Endothelial cell of umbilical vein (primary cell): ENCODE measurements at regions not wholly inside any gene's neighbourhood (a gene's known extent, or its start where the extent isn't known, plus 50 kb on each side); places are given as distances from the start of the nearest gene placed in this dataset.

ENCODE experiments used
- BruUV-seq: library from RNA; stranded (reverse); fragments of 400-500 nt; replicated peaks from 2 replicates; lab custom pipeline; 2021; lab: Mats Ljungman, UMichigan
- CTCF ChIA-PET: fragments of 300-600, 350-600 bp; sonication (Branson Sonifier 250); formaldehyde crosslinking; loops from one replicate; lab custom pipeline; 2021; ENCODE audit warnings: antibody characterized with exemption, inconsistent platforms; lab: Charles Lee
- POLR2A ChIA-PET: fragments of 300-600, 350-600 bp; sonication (Branson Sonifier 250); formaldehyde crosslinking; loops from one replicate; lab custom pipeline; 2021; ENCODE audit warnings: antibody characterized with exemption, inconsistent platforms; lab: Charles Lee
- DNase-seq: peaks from one replicate; pipeline ENCODE4 v3.0.0-alpha.2; 2011; ENCODE audit warnings: low read depth, low spot score
- FAIRE-seq: peaks from 2 replicates; lab custom pipeline; 2011; peaks lifted over from hg19 to GRCh38; lab: Jason Lieb, UNC
- H2AFZ ChIP-seq: 2 replicates; pipeline ENCODE4 v1.6.0; 2012; ENCODE audit warnings: low read depth, low read length, control low read depth, inconsistent platforms
- H3K27ac ChIP-seq: 2 replicates; pipeline ENCODE4 v1.5.1; 2011; ENCODE audit warnings: low read depth, mild to moderate bottlenecking, control low read depth, low read length, moderate library complexity; ENCODE audit not compliant: insufficient read depth
- H3K27me3 ChIP-seq, 2 experiments: 2 replicates each; pipeline versions ENCODE4 v1.6.0 to v1.6.1; 2011; ENCODE audit warnings: low read length in 2 of 2, mixed read lengths in 1 of 2; ENCODE audit not compliant: control insufficient read depth in 2 of 2, insufficient read depth in 2 of 2
- H3K36me3 ChIP-seq, 2 experiments: 2 replicates in 1 of 2; 3 replicates in 1 of 2; pipeline ENCODE4 v1.5.1; 2011; ENCODE audit warnings: low read length in 2 of 2, mild to moderate bottlenecking in 1 of 2, moderate library complexity in 1 of 2; ENCODE audit not compliant: control insufficient read depth in 2 of 2, insufficient read depth in 2 of 2; ENCODE audit errors: extremely low read depth in 1 of 2
- H3K4me1 ChIP-seq: 3 replicates; pipeline ENCODE4 v1.5.1; 2011; ENCODE audit warnings: mild to moderate bottlenecking, low read length; ENCODE audit not compliant: control insufficient read depth, insufficient read depth; ENCODE audit errors: extremely low read depth
- H3K4me2 ChIP-seq: 2 replicates; pipeline ENCODE4 v1.6.1; 2011; ENCODE audit warnings: low read length, control low read depth, mixed read lengths; ENCODE audit not compliant: insufficient read depth
- H3K4me3 ChIP-seq, 3 experiments: fragments of 200-600 bp in 1 of 3; sonication (generic), shearing (Covaris generic) in 1 of 3; replicated peaks in 1 of 3; 2 replicates each; pipeline ENCODE4 v1.5.1; 2011 to 2016; ENCODE audit warnings: control low read depth in 3 of 3, low read length in 3 of 3, mild to moderate bottlenecking in 2 of 3, inconsistent platforms in 1 of 3, low read depth in 1 of 3, moderate library complexity in 1 of 3; ENCODE audit not compliant: insufficient read depth in 1 of 3
- H3K79me2 ChIP-seq: 2 replicates; pipeline ENCODE4 v1.6.0; 2012; ENCODE audit warnings: low read length, inconsistent platforms; ENCODE audit not compliant: control insufficient read depth, insufficient read depth
- H3K9ac ChIP-seq: replicated peaks from 2 replicates; pipeline ENCODE3; 2011; ENCODE audit warnings: low read length, control low read depth; ENCODE audit not compliant: insufficient read depth; ENCODE audit errors: extremely low read depth
- H3K9me1 ChIP-seq: replicated peaks from 3 replicates; pipeline ENCODE4 v1.6.0; 2011; ENCODE audit warnings: mild to moderate bottlenecking, low read length; ENCODE audit not compliant: control insufficient read depth, insufficient read depth; ENCODE audit errors: extremely low read depth
- H3K9me3 ChIP-seq: replicated peaks from 2 replicates; pipeline ENCODE4 v1.5.1; 2012; ENCODE audit warnings: low read length, inconsistent platforms; ENCODE audit not compliant: control insufficient read depth, insufficient read depth
- H4K20me1 ChIP-seq: replicated peaks from 2 replicates; pipeline ENCODE3; 2011; ENCODE audit warnings: mild to moderate bottlenecking, low read length; ENCODE audit not compliant: control insufficient read depth, insufficient read depth; ENCODE audit errors: extremely low read depth
- EZH2 ChIP-seq: IDR thresholded peaks from 2 replicates; pipeline ENCODE4 v1.6.1; 2012; ENCODE audit warnings: borderline replicate concordance, low read depth, mild to moderate bottlenecking, moderate library complexity, low read length, inconsistent platforms; ENCODE audit not compliant: severe bottlenecking
- FOS ChIP-seq: IDR thresholded peaks from 2 replicates; pipeline ENCODE4 v1.6.1; 2011; ENCODE audit warnings: mild to moderate bottlenecking, low read length, moderate library complexity, borderline replicate concordance; ENCODE audit not compliant: insufficient read depth
- GATA2 ChIP-seq: IDR thresholded peaks from 2 replicates; pipeline ENCODE4 v1.7.0; 2011; ENCODE audit warnings: low read depth, mild to moderate bottlenecking, moderate library complexity, mixed read lengths, low read length; ENCODE audit not compliant: insufficient read length, insufficient read depth
- JUN ChIP-seq: IDR thresholded peaks from 2 replicates; pipeline ENCODE4 v1.6.1; 2011; ENCODE audit warnings: borderline replicate concordance, low read depth; ENCODE audit not compliant: insufficient read length, insufficient read depth
- MYC ChIP-seq: IDR thresholded peaks from one replicate; pipeline ENCODE4 v1.6.1; 2011; ENCODE audit warnings: mild to moderate bottlenecking, low read depth, low read length
- POLR2A ChIP-seq: IDR thresholded peaks from 2 replicates; pipeline ENCODE4 v1.6.1; 2012; ENCODE audit warnings: low read depth, mild to moderate bottlenecking, control low read depth, low read length
- POLR2AphosphoS5 ChIP-seq: IDR thresholded peaks from 2 replicates; pipeline ENCODE4 v1.6.1; 2012; ENCODE audit warnings: low read depth, mild to moderate bottlenecking, control low read depth, low read length, moderate library complexity; ENCODE audit not compliant: insufficient read depth
- dilution Hi-C: fragments of 300-500 bp; cut with MboI; formaldehyde crosslinking; loops from one replicate; pipeline ENCODE4 v1.15.0; 2019; ENCODE audit warnings: low sequenced_read_pairs; ENCODE audit not compliant: extremely low pct_ligation_motif_present
- intact Hi-C: fragments of 100-400 bp; cut with micrococcal nuclease; formaldehyde crosslinking; loops from one replicate; pipeline ENCODE4 v1.10.0; 2022
- TF ChIP-seq, protein P1 (sequence below): IDR thresholded peaks from 2 replicates; pipeline ENCODE4 v1.6.1; 2011; ENCODE audit not compliant: insufficient read depth, insufficient read length
- TF ChIP-seq, protein P2 (sequence below), 2 donors: IDR thresholded peaks; 1 replicate in 1 of 2; 2 replicates in 1 of 2; pipeline ENCODE4 v1.5.1; 2011; ENCODE audit warnings: low read length in 2 of 2, mild to moderate bottlenecking in 2 of 2, moderate library complexity in 2 of 2, control low read depth in 1 of 2, inconsistent platforms in 1 of 2, low read depth in 1 of 2; ENCODE audit not compliant: insufficient read depth in 1 of 2; ENCODE audit errors: extremely low read depth in 1 of 2

DNA sequence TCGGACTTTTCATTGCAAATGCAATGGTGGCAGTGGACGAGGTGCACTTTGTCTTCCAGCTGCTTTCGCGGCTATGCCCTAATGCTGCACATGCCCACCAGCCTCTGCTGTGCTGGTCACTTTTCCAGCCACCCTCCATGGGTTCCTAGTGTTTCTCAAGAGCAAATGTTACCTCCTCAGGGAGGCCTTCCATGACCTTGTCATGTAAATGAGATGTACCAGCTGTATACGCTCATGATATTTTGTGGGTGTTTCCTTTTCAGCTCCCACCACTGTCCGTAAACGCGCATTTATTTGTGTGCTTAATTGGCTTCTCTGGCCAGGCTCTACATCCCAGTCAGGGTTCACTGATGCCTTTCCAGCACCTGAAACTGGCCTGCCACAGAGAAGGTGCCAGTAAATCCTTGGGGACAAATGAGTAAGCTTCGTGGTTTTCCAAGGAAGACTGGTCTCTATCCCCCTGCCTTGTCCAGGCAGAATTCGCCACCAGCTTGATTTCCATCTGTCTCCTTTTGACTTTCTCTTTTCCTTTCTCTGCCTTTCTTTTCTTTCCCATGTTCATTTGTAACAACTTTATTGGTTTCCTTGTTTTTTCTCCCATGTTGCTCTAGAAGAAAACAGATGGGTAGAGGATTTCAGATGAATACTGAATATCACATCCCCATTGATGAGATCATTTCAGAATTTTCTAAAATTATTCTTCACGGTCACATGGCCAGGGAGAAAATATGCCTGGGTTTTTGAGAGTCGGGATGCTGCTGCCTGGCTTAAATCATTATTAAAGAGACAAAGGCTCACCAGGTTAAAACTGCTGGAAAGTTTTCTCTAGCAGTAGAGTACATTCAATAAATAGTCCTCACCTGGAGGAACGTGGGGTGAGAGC, 82.5 kb downstream of the CHST2 start:
- no peaks in the 10 kb centered on the region for H3K9me1 ChIP-seq
- H3K4me2 ChIP-seq: no peak overlapping the region
- H4K20me1 ChIP-seq: no peaks in the 10 kb centered on the region
- H3K9ac ChIP-seq: no peak overlapping the region
- no TSS peak for BruUV-seq
- no peaks in the 10 kb centered on the region for H3K36me3 ChIP-seq
- H2AFZ ChIP-seq: no peak overlapping the region
- ChIA-PET POLR2A (no interaction called here), CTCF (interaction anchor here (0.7 to 1.6 kb wide), 2 partner anchors 67 to 472 kb away, joined by 4 read pairs; no protein-coding TSS in a partner anchor)
- dilution Hi-C loops: no loop called here
- H3K4me3 ChIP-seq: no peak overlapping the region
- no peaks in the 10 kb centered on the region for H3K79me2 ChIP-seq
- H3K4me1 ChIP-seq: no peaks in the 10 kb centered on the region
- no peak for TF ChIP-seq MYC
- no peak for TF ChIP-seq GATA2
- peaks cover 0 to 9% of the 10 kb centered on the region in 2 experiments for H3K27me3 ChIP-seq
- FAIRE-seq: no peak
- H3K9me3 ChIP-seq: no peaks in the 10 kb centered on the region
- H3K27ac ChIP-seq: no peak overlapping the region
- intact Hi-C loops: no loop called here
- no peak for DNase-seq

DNA sequence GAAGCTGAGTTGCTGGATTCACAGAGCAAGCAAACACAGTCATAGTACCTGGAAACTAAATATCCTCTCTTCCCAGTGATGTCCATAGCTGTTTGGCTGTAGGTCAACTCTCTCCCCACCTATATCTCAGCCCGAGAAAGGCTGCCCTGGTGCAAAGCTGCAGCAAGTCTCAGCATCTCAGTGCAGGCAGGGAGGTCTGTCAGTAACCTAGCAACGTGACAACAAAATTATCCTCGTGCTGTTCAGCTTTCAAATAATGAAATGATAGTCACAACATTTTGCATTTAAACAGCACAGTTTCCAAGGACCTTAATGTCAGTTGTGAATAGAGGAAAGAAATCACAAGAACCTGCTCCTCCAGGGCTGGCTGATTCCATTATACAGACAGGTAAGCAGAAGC, 83.6 kb downstream of the CHST2 start:
- H3K4me2 ChIP-seq: no peak overlapping the region
- intact Hi-C loops: no loop called here

More for the DNA sequence above, 83.6 kb downstream of the CHST2 start:
- CTCF ChIA-PET: no interaction called here
- H3K4me1 ChIP-seq: no peaks in the 10 kb centered on the region
- no peaks in the 10 kb centered on the region for H3K36me3 ChIP-seq
- no peaks in the 10 kb centered on the region for H3K9me1 ChIP-seq
- H4K20me1 ChIP-seq: no peaks in the 10 kb centered on the region
- POLR2A ChIA-PET: no interaction called here
- no peak overlapping the region for H3K27ac ChIP-seq
- no peak for FAIRE-seq
- no peak for DNase-seq
- no peaks in the 10 kb centered on the region for H3K79me2 ChIP-seq
- TF ChIP-seq EZH2 (no peak), GATA2 (no peak), FOS (no peak), POLR2A (no peak), JUN (no peak), MYC (no peak), POLR2AphosphoS5 (no peak)
- TF ChIP-seq, protein P1, sequence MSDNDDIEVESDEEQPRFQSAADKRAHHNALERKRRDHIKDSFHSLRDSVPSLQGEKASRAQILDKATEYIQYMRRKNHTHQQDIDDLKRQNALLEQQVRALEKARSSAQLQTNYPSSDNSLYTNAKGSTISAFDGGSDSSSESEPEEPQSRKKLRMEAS: no peak
- TF ChIP-seq, protein P2, sequence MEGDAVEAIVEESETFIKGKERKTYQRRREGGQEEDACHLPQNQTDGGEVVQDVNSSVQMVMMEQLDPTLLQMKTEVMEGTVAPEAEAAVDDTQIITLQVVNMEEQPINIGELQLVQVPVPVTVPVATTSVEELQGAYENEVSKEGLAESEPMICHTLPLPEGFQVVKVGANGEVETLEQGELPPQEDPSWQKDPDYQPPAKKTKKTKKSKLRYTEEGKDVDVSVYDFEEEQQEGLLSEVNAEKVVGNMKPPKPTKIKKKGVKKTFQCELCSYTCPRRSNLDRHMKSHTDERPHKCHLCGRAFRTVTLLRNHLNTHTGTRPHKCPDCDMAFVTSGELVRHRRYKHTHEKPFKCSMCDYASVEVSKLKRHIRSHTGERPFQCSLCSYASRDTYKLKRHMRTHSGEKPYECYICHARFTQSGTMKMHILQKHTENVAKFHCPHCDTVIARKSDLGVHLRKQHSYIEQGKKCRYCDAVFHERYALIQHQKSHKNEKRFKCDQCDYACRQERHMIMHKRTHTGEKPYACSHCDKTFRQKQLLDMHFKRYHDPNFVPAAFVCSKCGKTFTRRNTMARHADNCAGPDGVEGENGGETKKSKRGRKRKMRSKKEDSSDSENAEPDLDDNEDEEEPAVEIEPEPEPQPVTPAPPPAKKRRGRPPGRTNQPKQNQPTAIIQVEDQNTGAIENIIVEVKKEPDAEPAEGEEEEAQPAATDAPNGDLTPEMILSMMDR (IDR thresholded peaks at IDR 0.05; ENCODE audit: extremely low read depth in 1 of 2, insufficient read depth in 1 of 2, low read depth in 1 of 2, low read length in 2 of 2): no peak
- H2AFZ ChIP-seq: no peak overlapping the region
- dilution Hi-C loops: no loop called here
- no peak overlapping the region for H3K4me3 ChIP-seq
- no peak overlapping the region for H3K9ac ChIP-seq
- no TSS peak for BruUV-seq
- no peaks in the 10 kb centered on the region for H3K9me3 ChIP-seq
- peaks cover 0 to 9% of the 10 kb centered on the region in 2 experiments for H3K27me3 ChIP-seq
